ENCODE measurements at regions not wholly inside any gene's neighbourhood (a gene's known extent, or its start where the extent isn't known, plus 50 kb on each side); places are given as distances from the start of the nearest gene placed in this dataset.

- no peak for DNase-seq (ENCODE audit: extremely low spot score, unreplicated experiment)
- H3K36me3 Mint-ChIP-seq = no peaks in the 10 kb centered on the region
- H3K27ac Mint-ChIP-seq = no peak overlapping the region
- TF ChIP-seq, protein P1, sequence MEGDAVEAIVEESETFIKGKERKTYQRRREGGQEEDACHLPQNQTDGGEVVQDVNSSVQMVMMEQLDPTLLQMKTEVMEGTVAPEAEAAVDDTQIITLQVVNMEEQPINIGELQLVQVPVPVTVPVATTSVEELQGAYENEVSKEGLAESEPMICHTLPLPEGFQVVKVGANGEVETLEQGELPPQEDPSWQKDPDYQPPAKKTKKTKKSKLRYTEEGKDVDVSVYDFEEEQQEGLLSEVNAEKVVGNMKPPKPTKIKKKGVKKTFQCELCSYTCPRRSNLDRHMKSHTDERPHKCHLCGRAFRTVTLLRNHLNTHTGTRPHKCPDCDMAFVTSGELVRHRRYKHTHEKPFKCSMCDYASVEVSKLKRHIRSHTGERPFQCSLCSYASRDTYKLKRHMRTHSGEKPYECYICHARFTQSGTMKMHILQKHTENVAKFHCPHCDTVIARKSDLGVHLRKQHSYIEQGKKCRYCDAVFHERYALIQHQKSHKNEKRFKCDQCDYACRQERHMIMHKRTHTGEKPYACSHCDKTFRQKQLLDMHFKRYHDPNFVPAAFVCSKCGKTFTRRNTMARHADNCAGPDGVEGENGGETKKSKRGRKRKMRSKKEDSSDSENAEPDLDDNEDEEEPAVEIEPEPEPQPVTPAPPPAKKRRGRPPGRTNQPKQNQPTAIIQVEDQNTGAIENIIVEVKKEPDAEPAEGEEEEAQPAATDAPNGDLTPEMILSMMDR (conservative IDR thresholded peaks at IDR 0.05) = no peak
- H3K27me3 Mint-ChIP-seq = peaks cover 3% of the 10 kb centered on the region
- H3K4me1 Mint-ChIP-seq (ENCODE audit: unreplicated experiment) = no peaks in the 10 kb centered on the region
- H3K9me3 Mint-ChIP-seq = peaks cover 5% of the 10 kb centered on the region
- no peak overlapping the region for H3K4me3 Mint-ChIP-seq
Measured at GRCh38 chr17:77756846-77757560, 201.5 kb upstream of the TNRC6C start.

DNA sequence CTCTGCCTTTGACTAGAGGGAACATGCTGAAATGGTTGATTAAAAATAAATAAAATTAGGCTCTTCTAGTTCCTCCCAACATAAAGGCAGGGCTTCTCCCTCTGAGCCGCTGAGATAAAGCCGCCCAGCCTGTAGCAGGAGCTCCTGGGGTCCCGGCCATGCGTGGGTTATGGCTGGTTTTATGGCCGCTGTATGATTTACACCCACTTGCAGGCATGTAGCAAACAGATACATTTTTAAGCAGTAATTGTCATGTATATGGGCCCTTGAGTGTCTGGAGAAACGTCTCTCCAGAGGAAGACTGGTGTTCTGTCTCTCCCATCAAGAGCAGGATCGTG lies 201.0 kb upstream of the TNRC6C start:
- Mint-ChIP-seq H3K4me3 (no peak overlapping the region), H3K27ac (no peak overlapping the region), H3K36me3 (no peaks in the 10 kb centered on the region), H3K9me3 (peaks cover 5% of the 10 kb centered on the region), H3K27me3 (peaks cover 3% of the 10 kb centered on the region), H3K4me1 (ENCODE audit: unreplicated experiment) (no peaks in the 10 kb centered on the region)
- no peak for DNase-seq (ENCODE audit: extremely low spot score, unreplicated experiment)
- TF ChIP-seq, protein P1 (conservative IDR thresholded peaks at IDR 0.05) = no peak

DNA sequence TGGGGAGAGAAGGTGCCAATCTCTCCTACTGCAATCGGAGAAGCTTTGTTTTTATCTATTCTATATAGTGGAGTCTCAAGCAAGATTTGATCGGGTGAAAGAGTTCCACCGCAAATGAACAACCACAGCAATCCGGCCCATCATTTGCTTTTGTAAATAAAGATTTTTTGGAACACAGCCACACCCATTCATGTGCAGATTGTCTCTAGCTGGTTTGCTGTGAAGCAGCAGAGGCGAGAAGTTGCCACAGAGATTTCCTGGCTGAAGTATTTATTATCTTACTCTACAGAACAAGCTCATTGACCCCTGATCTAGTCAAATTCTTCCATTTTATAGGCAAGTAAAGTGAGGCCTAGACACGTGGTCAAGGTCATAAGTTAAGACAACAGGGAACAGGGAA lies 195.5 kb upstream of the TNRC6C start:
- Mint-ChIP-seq H3K9me3 (no peaks in the 10 kb centered on the region), H3K4me3 (no peak overlapping the region), H3K27ac (no peak overlapping the region), H3K36me3 (no peaks in the 10 kb centered on the region), H3K27me3 (peaks cover 16% of the 10 kb centered on the region), H3K4me1 (ENCODE audit: unreplicated experiment) (no peaks in the 10 kb centered on the region)
- TF ChIP-seq, protein P1 (conservative IDR thresholded peaks at IDR 0.05) = no peak
- no peak for DNase-seq (ENCODE audit: extremely low spot score, unreplicated experiment)

- Mint-ChIP-seq H3K4me3 (no peak overlapping the region), H3K4me1 (ENCODE audit: unreplicated experiment) (no peaks in the 10 kb centered on the region), H3K27me3 (peaks cover 17% of the 10 kb centered on the region), H3K27ac (no peak overlapping the region), H3K36me3 (no peaks in the 10 kb centered on the region), H3K9me3 (no peaks in the 10 kb centered on the region)
- DNase-seq (ENCODE audit: extremely low spot score, unreplicated experiment) = no peak
- TF ChIP-seq, protein P1 (conservative IDR thresholded peaks at IDR 0.05) = no peak
Measured at GRCh38 chr17:77763575-77763974, 194.9 kb upstream of the TNRC6C start.

GRCh38 chr17:77765292-77765691 lies 193.2 kb upstream of the TNRC6C start:
- Mint-ChIP-seq H3K9me3 (no peaks in the 10 kb centered on the region), H3K4me3 (no peak overlapping the region), H3K27me3 (peaks cover 23% of the 10 kb centered on the region), H3K36me3 (no peaks in the 10 kb centered on the region), H3K27ac (no peak overlapping the region), H3K4me1 (ENCODE audit: unreplicated experiment) (no peaks in the 10 kb centered on the region)
- no peak for DNase-seq (ENCODE audit: extremely low spot score, unreplicated experiment)
- TF ChIP-seq, protein P1 (conservative IDR thresholded peaks at IDR 0.05) = no peak
